GM12874 (cell line): ENCODE measurements at regions not wholly inside any gene's neighbourhood (a gene's known extent, or its start where the extent isn't known, plus 50 kb on each side); places are given as distances from the start of the nearest gene placed in this dataset.

Experiments
- CTCF ChIP-seq: IDR thresholded peaks from 2 replicates; pipeline ENCODE4 v1.5.1; 2011; ENCODE audit warnings: low read depth, mild to moderate bottlenecking, control low read depth, low read length, moderate library complexity; ENCODE audit not compliant: insufficient read depth

- no peak for TF ChIP-seq CTCF
These were observed 364.0 kb downstream of the ZIC3 start for GRCh38 chrX:137929951-137930350.

- no peak for TF ChIP-seq CTCF
These were observed 364.6 kb downstream of the ZIC3 start for GRCh38 chrX:137930533-137930932.

GRCh38 chrX:137945470-137945869, 379.5 kb downstream of the ZIC3 start:
- TF ChIP-seq CTCF, result no peak

- no peak for TF ChIP-seq CTCF
These were observed 403.3 kb downstream of the ZIC3 start for GRCh38 chrX:137969191-137969590.

- TF ChIP-seq CTCF, result no peak
These were observed 416.7 kb downstream of the ZIC3 start for GRCh38 chrX:137982472-137983172.

GRCh38 chrX:137988470-137988869, 422.5 kb downstream of the ZIC3 start:
- no peak for TF ChIP-seq CTCF

- TF ChIP-seq CTCF, result no peak
These were observed 432.7 kb downstream of the ZIC3 start for GRCh38 chrX:137998619-137999018.
